ENCODE measurements at regions not wholly inside any gene's neighbourhood (a gene's known extent, or its start where the extent isn't known, plus 50 kb on each side); places are given as distances from the start of the nearest gene placed in this dataset.
"Not testable (repeated sequence)": the region's sequence is repeated elsewhere in the genome, so short reads cannot be mapped to it uniquely, and the experiment has no call there.

GRCh38 chr14:37870632-37871346, 275.4 kb downstream of the TTC6 start:
- in situ Hi-C loops (cut with HindIII; ENCODE audit: low pct_unique_long_range_greater_than_20kb, low sequenced_read_pairs), result no loop called here

GRCh38 chr14:37874065-37874428, 278.6 kb downstream of the TTC6 start:
- POLR2A ChIA-PET; BruUV-seq (replicated peaks): not testable (repeated sequence)

More at GRCh38 chr14:37870632-37871346, 275.4 kb downstream of the TTC6 start:
- intact Hi-C loops (cut with micrococcal nuclease; ENCODE audit: unreplicated experiment), result loop anchor here (5.0 to 10.0 kb wide), 2 partner anchors 266 to 623 kb away; no protein-coding TSS in a partner anchor
- TF ChIP-seq SIN3A (IDR thresholded peaks at IDR 0.05; ENCODE audit: borderline replicate concordance, insufficient read depth, low read depth, low read length) (no peak), CTCF (IDR thresholded peaks at IDR 0.05) (no peak), TCF7L2 (IDR thresholded peaks at IDR 0.05; ENCODE audit: low read depth, low read length) (no peak), POLR2AphosphoS5 (IDR thresholded peaks at IDR 0.05; ENCODE audit: low read depth, low read length) (no peak), REST (IDR thresholded peaks at IDR 0.05; ENCODE audit: insufficient read depth in 1 of 2, low read depth in 2 of 2, low read length in 1 of 2) (no peak)
- Histone ChIP-seq H3K36me3 (ENCODE audit: control insufficient read depth, insufficient read depth, low read length) (no peaks in the 10 kb centered on the region), H3K4me3 (ENCODE audit: low read depth in 2 of 2, low read length in 2 of 2) (no peak overlapping the region), H3K4me1 (ENCODE audit: control insufficient read depth, insufficient read depth, low read length) (no peaks in the 10 kb centered on the region), H3K9me3 (ENCODE audit: control insufficient read depth, insufficient read depth, low read depth, low read length) (no peaks in the 10 kb centered on the region), H3K27ac (ENCODE audit: low read length) (no peak overlapping the region), H3K27me3 (ENCODE audit: control insufficient read depth, insufficient read depth, low read length) (no peaks in the 10 kb centered on the region)
- CTCF ChIA-PET, result no interaction called here
- BruUV-seq (replicated peaks), result no TSS peak
- no peak for DNase-seq (ENCODE audit: low read depth, low spot score)
- POLR2A ChIA-PET, result no interaction called here
- no peak for ATAC-seq

More at GRCh38 chr14:37874065-37874428, 278.6 kb downstream of the TTC6 start:
- intact Hi-C loops (cut with micrococcal nuclease; ENCODE audit: unreplicated experiment), result loop anchor here (2.0 to 10.0 kb wide), 3 partner anchors 165 to 627 kb away; no protein-coding TSS in a partner anchor
- H3K36me3 ChIP-seq (ENCODE audit: control insufficient read depth, insufficient read depth, low read length); H3K27ac ChIP-seq (ENCODE audit: low read length); DNase-seq (ENCODE audit: low read depth, low spot score); ATAC-seq; H3K4me1 ChIP-seq (ENCODE audit: control insufficient read depth, insufficient read depth, low read length); H3K4me3 ChIP-seq (ENCODE audit: low read depth in 2 of 2, low read length in 2 of 2); H3K9me3 ChIP-seq (ENCODE audit: control insufficient read depth, insufficient read depth, low read depth, low read length); H3K27me3 ChIP-seq (ENCODE audit: control insufficient read depth, insufficient read depth, low read length); in situ Hi-C loops (cut with HindIII; ENCODE audit: low pct_unique_long_range_greater_than_20kb, low sequenced_read_pairs): not testable (repeated sequence)
- CTCF ChIA-PET, result interaction anchor here (1.2 kb wide), 2 partner anchors 162 to 165 kb away, joined by 5 to 17 read pairs; no protein-coding TSS in a partner anchor
